CD4-positive, alpha-beta memory T cell (primary cell): ENCODE measurements at regions not wholly inside any gene's neighbourhood (a gene's known extent, or its start where the extent isn't known, plus 50 kb on each side); places are given as distances from the start of the nearest gene placed in this dataset.

Source experiments
- CTCF ChIA-PET: fragments of 350-600 bp; sonication (Branson Sonifier 250); formaldehyde crosslinking; loops from one replicate; lab custom pipeline; 2021; ENCODE audit warnings: inconsistent platforms; ENCODE audit not compliant: partially characterized antibody; lab: Charles Lee
- POLR2A ChIA-PET: fragments of 350-600 bp; sonication (Branson Sonifier 250); formaldehyde crosslinking; loops from one replicate; lab custom pipeline; 2021; ENCODE audit not compliant: partially characterized antibody; lab: Charles Lee
- DNase-seq, 5 donors: peaks; one replicate each; pipeline versions ENCODE4 v3.0.0 to v3.0.0-alpha.2; 2020 to 2022; ENCODE audit warnings: mixed read lengths in 1 of 5
- H3K27ac ChIP-seq: one replicate; pipeline ENCODE4 v1.7.0; 2013; ENCODE audit warnings: low read depth, low read length
- H3K27me3 ChIP-seq: 2 replicates; pipeline ENCODE4 v1.7.0; 2013; ENCODE audit warnings: mild to moderate bottlenecking, low read length, moderate library complexity; ENCODE audit not compliant: insufficient read depth
- H3K36me3 ChIP-seq: 2 replicates; pipeline ENCODE4 v1.7.0; 2013; ENCODE audit warnings: mild to moderate bottlenecking, low read length, moderate library complexity; ENCODE audit not compliant: insufficient read depth
- H3K4me1 ChIP-seq: 2 replicates; pipeline ENCODE4 v1.7.0; 2013; ENCODE audit warnings: mild to moderate bottlenecking, low read length, moderate library complexity; ENCODE audit not compliant: insufficient read depth
- H3K4me3 ChIP-seq, 2 donors: one replicate each; pipeline ENCODE4 v1.7.0; 2013; ENCODE audit warnings: low read length in 2 of 2, mild to moderate bottlenecking in 1 of 2
- H3K9me3 ChIP-seq, 2 donors: one replicate each; pipeline ENCODE4 v1.7.0; 2013; ENCODE audit warnings: low read length in 2 of 2, control low read depth in 1 of 2; ENCODE audit not compliant: control insufficient read depth in 1 of 2
- H3K27ac Mint-ChIP-seq, 7 donors: one replicate each; pipeline ENCODE4 v1.8.0; 2020 to 2021; ENCODE audit warnings: mixed read lengths in 7 of 7, mild to moderate bottlenecking in 6 of 7, inconsistent platforms in 3 of 7, moderate library complexity in 3 of 7
- H3K27me3 Mint-ChIP-seq, 2 donors: one replicate each; pipeline ENCODE4 v1.8.0; 2020 to 2021; ENCODE audit warnings: mixed read lengths in 2 of 2
- H3K36me3 Mint-ChIP-seq, 2 donors: one replicate each; pipeline ENCODE4 v1.8.0; 2020 to 2021; ENCODE audit warnings: mixed read lengths in 2 of 2, inconsistent platforms in 1 of 2, mild to moderate bottlenecking in 1 of 2
- H3K4me1 Mint-ChIP-seq, 4 donors: one replicate each; pipeline ENCODE4 v1.8.0; 2020 to 2021; ENCODE audit warnings: mixed read lengths in 4 of 4, mild to moderate bottlenecking in 1 of 4
- H3K4me3 Mint-ChIP-seq, 8 donors: one replicate each; pipeline ENCODE4 v1.8.0; 2020 to 2021; ENCODE audit warnings: mixed read lengths in 8 of 8, mild to moderate bottlenecking in 7 of 8, moderate library complexity in 6 of 8, inconsistent platforms in 3 of 8
- H3K9me3 Mint-ChIP-seq, 8 donors: one replicate each; pipeline ENCODE4 v1.8.0; 2020 to 2021; ENCODE audit warnings: mixed read lengths in 8 of 8, mild to moderate bottlenecking in 5 of 8, inconsistent platforms in 3 of 8, moderate library complexity in 1 of 8
- intact Hi-C: fragments of 100-400 bp; cut with micrococcal nuclease; formaldehyde crosslinking; loops from one replicate; pipeline ENCODE4 v1.15.1; 2023

DNA sequence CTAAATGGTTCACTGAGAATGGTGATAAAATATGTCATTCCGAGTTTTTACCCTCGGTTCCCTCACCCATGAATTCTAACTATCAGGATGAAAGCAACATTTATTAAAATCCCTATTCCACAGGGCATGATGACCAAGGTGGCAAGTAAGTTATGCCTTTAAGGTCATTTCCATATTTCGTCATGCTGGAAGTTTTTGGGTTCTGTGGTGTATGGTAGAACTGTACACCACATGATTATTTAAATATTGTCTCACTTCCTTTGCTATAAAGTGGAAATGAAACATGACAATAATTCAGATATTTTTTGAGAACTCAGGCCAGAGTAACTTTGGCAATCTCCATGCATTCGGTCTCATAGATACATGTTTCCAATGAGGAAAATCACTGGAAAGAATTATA is 68.5 kb upstream of the CARD18 start:
- no peak for DNase-seq
- Mint-ChIP-seq H3K27ac (no peak overlapping the region), H3K9me3 (no peaks in the 10 kb centered on the region), H3K27me3 (no peaks in the 10 kb centered on the region), H3K36me3 (no peaks in the 10 kb centered on the region), H3K4me3 (no peak overlapping the region), H3K4me1 (peaks cover 4 to 9% (median 8%) of the 10 kb centered on the region in 4 donors)
- H3K36me3 ChIP-seq, result no peaks in the 10 kb centered on the region
- H3K4me3 ChIP-seq, result no peak overlapping the region
- H3K27ac ChIP-seq, result no peak overlapping the region
- ChIA-PET POLR2A (no interaction called here), CTCF (no interaction called here)
- no peaks in the 10 kb centered on the region for H3K27me3 ChIP-seq
- intact Hi-C loops, result no loop called here
- peaks cover 9% of the 10 kb centered on the region for H3K4me1 ChIP-seq
- H3K9me3 ChIP-seq, result no peaks in the 10 kb centered on the region

DNA sequence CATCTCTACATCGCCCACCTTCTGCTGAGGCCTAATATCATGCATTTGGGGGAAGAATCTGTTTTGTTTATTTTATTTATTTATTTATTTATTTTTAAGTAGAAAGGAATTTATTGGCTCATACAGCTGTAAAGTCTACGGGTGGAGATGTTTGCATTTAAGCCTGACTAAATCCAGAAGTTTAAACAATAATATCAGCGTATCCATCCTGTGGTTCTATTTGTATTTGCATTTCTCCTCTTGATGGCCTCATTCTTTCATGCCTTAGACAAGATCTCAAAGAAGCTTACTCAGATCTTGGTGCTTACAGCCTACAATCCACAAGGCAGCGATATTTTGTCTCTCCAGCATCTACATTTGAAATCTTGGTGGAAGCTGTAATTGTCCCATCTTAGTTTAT is 67.1 kb upstream of the CARD18 start:
- Histone ChIP-seq H3K4me1 (peaks cover 23% of the 10 kb centered on the region), H3K9me3 (no peaks in the 10 kb centered on the region), H3K36me3 (no peaks in the 10 kb centered on the region), H3K27me3 (no peaks in the 10 kb centered on the region), H3K27ac (no peak overlapping the region), H3K4me3 (no peak overlapping the region)
- Mint-ChIP-seq H3K9me3 (no peaks in the 10 kb centered on the region), H3K4me1 (peaks cover 12 to 18% (median 16%) of the 10 kb centered on the region in 4 donors), H3K4me3 (no peak overlapping the region), H3K36me3 (no peaks in the 10 kb centered on the region), H3K27ac (no peak overlapping the region), H3K27me3 (no peaks in the 10 kb centered on the region)
- ChIA-PET CTCF (no interaction called here), POLR2A (no interaction called here)
- intact Hi-C loops, result no loop called here
- no peak for DNase-seq

DNA sequence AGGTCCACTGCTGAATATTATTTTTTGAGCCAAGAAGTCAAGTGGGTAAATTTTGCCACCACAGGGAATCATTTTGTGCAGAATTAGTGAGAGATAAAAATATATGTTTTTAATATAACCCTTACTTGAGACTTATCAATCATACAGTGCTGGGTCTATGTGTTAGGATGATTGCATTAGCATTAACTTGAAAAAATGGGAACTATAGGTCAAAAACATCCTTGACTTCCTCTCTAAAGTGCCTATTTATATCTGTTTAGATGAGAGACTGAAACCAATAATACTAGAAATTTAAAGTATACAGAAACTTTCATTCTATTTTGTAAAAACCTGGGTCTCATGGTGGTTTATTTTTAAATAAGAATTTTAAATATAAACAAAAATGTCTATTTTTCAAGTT is 65.1 kb upstream of the CARD18 start:
- intact Hi-C loops, result no loop called here
- no peaks in the 10 kb centered on the region for H3K27me3 ChIP-seq
- H3K4me1 Mint-ChIP-seq, result peaks cover 12 to 18% (median 16%) of the 10 kb centered on the region in 4 donors
- no peak overlapping the region for H3K4me3 Mint-ChIP-seq
- H3K36me3 ChIP-seq, result no peaks in the 10 kb centered on the region
- H3K27me3 Mint-ChIP-seq, result no peaks in the 10 kb centered on the region
- H3K4me3 ChIP-seq, result no peak overlapping the region
- H3K9me3 ChIP-seq, result no peaks in the 10 kb centered on the region
- no peak for DNase-seq
- no peaks in the 10 kb centered on the region for H3K36me3 Mint-ChIP-seq
- H3K4me1 ChIP-seq, result peaks cover 23% of the 10 kb centered on the region
- no peak overlapping the region for H3K27ac Mint-ChIP-seq
- no peak overlapping the region for H3K27ac ChIP-seq
- ChIA-PET POLR2A (no interaction called here), CTCF (interaction anchor here (0.7 kb wide), 1 partner anchor 17 kb away, joined by 3 read pairs; no protein-coding TSS in a partner anchor)
- no peaks in the 10 kb centered on the region for H3K9me3 Mint-ChIP-seq

DNA sequence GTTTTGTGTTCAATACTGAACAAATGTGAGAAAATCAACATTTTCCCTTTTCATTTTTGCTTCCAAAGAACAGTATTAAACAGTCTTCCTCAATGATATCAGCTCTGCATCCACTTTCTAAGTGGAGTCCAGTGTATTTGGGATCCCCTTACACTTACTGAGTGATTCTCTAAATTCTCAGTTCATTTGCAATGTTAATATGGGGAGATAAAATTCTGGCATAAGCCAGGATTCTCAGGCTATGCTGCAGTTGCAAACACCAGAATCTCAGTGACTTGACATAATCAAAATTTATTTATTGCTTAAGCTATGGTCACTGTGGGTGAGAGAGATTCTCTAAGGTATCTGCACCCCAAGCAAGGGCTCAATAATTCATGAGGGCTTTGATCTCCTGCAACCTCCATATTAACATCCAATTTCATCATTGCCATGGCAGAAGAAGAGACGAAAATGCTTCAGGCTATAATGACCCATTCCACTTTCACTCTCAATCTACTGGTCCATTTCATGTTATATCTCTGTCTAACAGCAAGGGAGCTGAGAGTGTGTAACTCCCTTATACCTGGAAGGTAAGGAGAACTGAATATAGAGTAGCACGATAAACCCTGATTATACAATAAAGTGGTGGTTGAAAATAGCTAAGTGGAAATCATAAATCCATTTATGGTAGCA is 64.1 kb upstream of the CARD18 start:
- ChIA-PET POLR2A (no interaction called here), CTCF (interaction anchor here (0.7 kb wide), 1 partner anchor 18 kb away, joined by 3 read pairs; no protein-coding TSS in a partner anchor)
- H3K9me3 Mint-ChIP-seq, result no peaks in the 10 kb centered on the region
- peaks cover 12 to 18% (median 16%) of the 10 kb centered on the region in 4 donors for H3K4me1 Mint-ChIP-seq
- DNase-seq, result no peak
- H3K27me3 Mint-ChIP-seq, result no peaks in the 10 kb centered on the region
- peaks cover 23% of the 10 kb centered on the region for H3K4me1 ChIP-seq
- no peak overlapping the region for H3K27ac ChIP-seq
- no peaks in the 10 kb centered on the region for H3K36me3 Mint-ChIP-seq
- no peak overlapping the region for H3K4me3 ChIP-seq
- no peaks in the 10 kb centered on the region for H3K27me3 ChIP-seq
- H3K27ac Mint-ChIP-seq, result peak overlapping the region in 1 of 7 donors; percentile 70
- intact Hi-C loops, result no loop called here
- H3K9me3 ChIP-seq, result no peaks in the 10 kb centered on the region
- H3K4me3 Mint-ChIP-seq, result no peak overlapping the region
- no peaks in the 10 kb centered on the region for H3K36me3 ChIP-seq

DNA sequence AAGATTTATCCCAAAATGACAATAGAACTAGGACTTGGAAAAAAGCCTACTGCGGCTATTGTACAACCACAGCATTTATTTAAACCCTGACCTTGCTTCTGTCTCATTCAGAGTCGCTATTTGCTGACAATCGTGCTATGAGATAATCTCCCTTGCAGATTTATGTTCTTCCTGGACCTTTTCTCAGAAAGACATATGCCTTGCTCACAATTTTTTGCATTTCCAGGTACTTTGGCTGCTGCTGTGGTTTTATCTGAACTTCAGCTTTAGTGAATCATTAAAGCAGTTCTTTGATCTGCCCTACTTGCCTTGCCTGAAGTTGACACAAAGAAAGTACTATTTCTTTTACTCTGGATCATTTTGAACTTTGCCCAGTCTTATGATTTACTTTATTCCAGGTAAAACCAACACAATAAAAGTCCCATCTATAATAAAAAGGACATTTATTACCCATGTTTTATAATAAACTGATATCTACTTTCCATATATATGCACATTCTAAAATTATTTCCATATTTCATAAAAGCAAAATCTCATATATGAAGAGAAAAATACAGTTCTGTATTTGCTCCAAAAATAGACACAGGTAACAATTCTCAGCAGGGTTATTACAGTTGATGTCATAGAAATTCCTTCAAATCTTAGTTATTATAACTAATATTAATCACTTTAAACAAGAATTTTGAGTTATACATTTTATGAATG is 63.4 kb upstream of the CARD18 start:
- Mint-ChIP-seq H3K4me1 (peaks cover 12 to 18% (median 16%) of the 10 kb centered on the region in 4 donors), H3K27me3 (no peaks in the 10 kb centered on the region), H3K27ac (peak overlapping the region in 6 of 7 donors; percentile 2 to 84 (median 64)), H3K4me3 (peak overlapping the region in 6 of 8 donors; percentile 8 to 75 (median 44)), H3K9me3 (no peaks in the 10 kb centered on the region), H3K36me3 (no peaks in the 10 kb centered on the region)
- Histone ChIP-seq H3K27me3 (no peaks in the 10 kb centered on the region), H3K4me3 (no peak overlapping the region), H3K27ac (no peak overlapping the region), H3K4me1 (peaks cover 23% of the 10 kb centered on the region), H3K9me3 (no peaks in the 10 kb centered on the region), H3K36me3 (no peaks in the 10 kb centered on the region)
- intact Hi-C loops, result no loop called here
- peak in 4 of 5 donors; percentile 16 to 21 (median 19) for DNase-seq
- CTCF ChIA-PET, result no interaction called here
- POLR2A ChIA-PET, result no interaction called here

DNA sequence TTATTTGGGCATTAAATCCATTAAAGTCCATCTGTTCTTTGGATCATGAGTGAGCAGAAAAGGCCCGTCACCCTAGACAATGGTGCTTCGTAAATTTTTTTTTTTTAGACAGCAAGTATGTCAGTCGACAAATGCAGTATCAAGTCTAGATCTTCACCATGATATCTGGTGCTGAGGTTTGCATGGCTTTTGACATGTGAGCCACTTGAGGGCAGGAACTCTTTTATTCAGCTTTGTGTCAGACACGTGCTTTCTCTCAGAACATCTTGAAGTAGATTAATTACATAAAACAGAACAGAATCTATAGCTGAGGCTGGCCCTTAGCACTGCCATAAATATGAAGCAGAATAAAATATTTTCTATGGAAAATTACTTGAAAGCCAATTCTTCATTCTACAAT is 62.9 kb upstream of the CARD18 start:
- Mint-ChIP-seq H3K36me3 (no peaks in the 10 kb centered on the region), H3K9me3 (no peaks in the 10 kb centered on the region), H3K4me1 (peaks cover 12 to 18% (median 16%) of the 10 kb centered on the region in 4 donors), H3K4me3 (peak overlapping the region in 6 of 8 donors; percentile 4 to 75 (median 30)), H3K27ac (peak overlapping the region; percentile 3 to 75 (median 51)), H3K27me3 (no peaks in the 10 kb centered on the region)
- no peak overlapping the region for H3K4me3 ChIP-seq
- ChIA-PET POLR2A (no interaction called here), CTCF (no interaction called here)
- H3K9me3 ChIP-seq, result no peaks in the 10 kb centered on the region
- no peaks in the 10 kb centered on the region for H3K36me3 ChIP-seq
- DNase-seq, result peak in 4 of 5 donors; percentile 6 to 24 (median 18)
- H3K4me1 ChIP-seq, result peaks cover 23% of the 10 kb centered on the region
- no peaks in the 10 kb centered on the region for H3K27me3 ChIP-seq
- no peak overlapping the region for H3K27ac ChIP-seq
- intact Hi-C loops, result no loop called here

DNA sequence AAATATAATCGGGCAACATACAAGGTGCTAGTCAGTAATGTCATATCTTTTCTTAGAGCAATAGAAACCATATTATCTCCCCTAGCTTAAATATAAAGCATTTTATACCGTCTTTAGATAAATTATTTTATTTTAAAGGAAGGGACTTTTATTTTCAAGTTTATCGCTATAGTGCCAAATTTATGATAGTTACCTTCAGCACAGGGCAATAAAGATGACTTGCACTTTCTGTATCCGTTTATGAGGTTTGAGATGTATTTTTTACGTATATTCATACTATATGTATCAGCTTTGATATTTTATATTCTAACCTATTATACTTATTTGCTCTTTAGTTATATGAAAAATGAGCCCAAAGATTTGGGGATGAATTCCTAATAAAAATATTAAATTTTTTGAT is 61.6 kb upstream of the CARD18 start:
- POLR2A ChIA-PET, result no interaction called here
- H3K9me3 Mint-ChIP-seq, result no peaks in the 10 kb centered on the region
- Histone ChIP-seq H3K27me3 (no peaks in the 10 kb centered on the region), H3K4me3 (no peak overlapping the region), H3K4me1 (peaks cover 23% of the 10 kb centered on the region), H3K27ac (no peak overlapping the region), H3K36me3 (no peaks in the 10 kb centered on the region), H3K9me3 (no peaks in the 10 kb centered on the region)
- no peaks in the 10 kb centered on the region for H3K27me3 Mint-ChIP-seq
- H3K4me3 Mint-ChIP-seq, result no peak overlapping the region
- no peak for DNase-seq
- peaks cover 12 to 18% (median 16%) of the 10 kb centered on the region in 4 donors for H3K4me1 Mint-ChIP-seq
- CTCF ChIA-PET, result no interaction called here
- intact Hi-C loops, result no loop called here
- no peaks in the 10 kb centered on the region for H3K36me3 Mint-ChIP-seq
- no peak overlapping the region for H3K27ac Mint-ChIP-seq
